C4-2B (cell line): ENCODE measurements at regions not wholly inside any gene's neighbourhood (a gene's known extent, or its start where the extent isn't known, plus 50 kb on each side); places are given as distances from the start of the nearest gene placed in this dataset.

Experiments used
- CTCF ChIP-seq: fragments of 450-650 bp; conservative IDR thresholded peaks from 2 replicates; pipeline ENCODE4 v1.5.1; 2017; ENCODE audit warnings: mild to moderate bottlenecking
- ZFX ChIP-seq: fragments of 450-650 bp; IDR thresholded peaks from 2 replicates; pipeline ENCODE4 v1.6.1; 2017

- TF ChIP-seq CTCF (no peak), ZFX (no peak)
These were observed 99.4 kb upstream of the SDK2 start for GRCh38 chr17:73743518-73744201.
